NCI-H1092 (cell line): ENCODE measurements at regions not wholly inside any gene's neighbourhood (a gene's known extent, or its start where the extent isn't known, plus 50 kb on each side); places are given as distances from the start of the nearest gene placed in this dataset.

Experiments
- DNase-seq: peaks from one replicate; lab custom pipeline; 2025; lab: John Stamatoyannopoulos, UW

DNA sequence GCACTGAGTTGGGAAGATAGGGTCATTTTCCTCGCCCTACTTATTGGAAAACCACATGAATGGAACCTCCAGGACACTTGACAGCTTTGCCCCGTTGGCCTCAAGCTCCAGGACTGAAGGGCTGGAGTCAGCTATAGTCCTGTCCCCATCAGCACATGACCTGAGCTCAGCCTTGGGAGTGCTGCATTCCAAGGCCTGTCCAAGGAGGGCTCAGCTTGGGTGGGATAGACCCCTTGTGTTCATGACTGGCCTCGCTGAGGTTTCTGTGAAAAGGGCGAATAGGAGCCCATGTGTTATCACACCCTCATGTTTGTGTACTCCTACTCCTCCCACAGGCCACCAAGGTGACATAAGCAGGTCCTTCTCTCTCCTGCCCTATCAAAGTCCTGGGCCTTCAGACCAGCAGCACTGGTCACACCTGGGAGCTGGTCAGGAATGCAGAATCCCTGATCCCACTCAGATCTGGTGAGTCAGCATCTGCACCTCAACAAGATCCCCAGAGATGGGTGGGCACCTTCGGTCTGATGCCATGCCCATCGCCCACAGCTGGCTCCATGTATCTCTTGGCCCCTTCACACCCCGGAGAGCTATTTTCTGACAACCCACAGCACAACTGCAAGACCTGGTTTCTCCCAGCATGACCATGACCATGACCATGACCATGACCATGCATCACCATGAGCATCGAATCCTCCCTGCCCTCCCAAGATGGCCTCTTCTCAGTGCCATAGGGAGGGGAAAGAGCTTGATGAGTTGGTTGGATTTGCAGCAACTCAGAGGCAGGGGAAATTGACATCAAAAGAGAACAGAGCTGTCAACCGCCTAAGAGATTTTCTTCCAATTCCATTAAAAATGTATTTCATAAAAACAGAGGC, 83.0 kb upstream of the RAB6C start:
- DNase-seq = no peak

DNA sequence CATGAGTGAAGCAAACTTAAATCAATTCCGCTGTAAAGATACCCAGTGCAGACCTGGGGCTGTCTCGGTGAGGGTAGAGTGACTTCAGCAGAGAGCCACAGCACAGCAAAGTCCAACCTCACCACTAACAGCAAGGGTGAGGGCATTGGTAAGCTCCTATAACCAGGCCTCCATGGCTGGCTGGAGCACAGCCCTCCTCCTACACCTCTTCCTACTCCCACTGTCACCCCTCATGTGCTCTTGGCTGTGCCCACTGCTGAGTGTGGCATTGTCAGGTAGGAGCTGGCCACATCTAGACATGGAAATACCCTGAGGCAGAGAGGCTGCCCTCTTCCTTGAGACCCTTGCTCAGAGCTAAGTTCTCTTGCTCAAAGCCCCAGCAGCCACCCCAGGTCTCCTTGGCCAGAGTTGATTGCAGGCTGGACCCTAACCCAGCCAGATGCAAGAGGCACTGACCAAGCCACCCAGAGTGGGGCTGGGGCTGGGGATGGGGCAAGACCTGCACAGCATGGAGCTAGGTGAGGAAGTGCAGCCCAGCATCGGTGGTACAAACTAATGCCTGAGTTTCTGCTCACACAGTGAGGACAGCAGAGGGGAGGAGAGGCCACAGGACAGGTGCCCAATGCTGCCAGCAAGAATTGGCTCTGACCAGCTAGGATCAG, 77.6 kb upstream of the RAB6C start:
- no peak for DNase-seq

DNA sequence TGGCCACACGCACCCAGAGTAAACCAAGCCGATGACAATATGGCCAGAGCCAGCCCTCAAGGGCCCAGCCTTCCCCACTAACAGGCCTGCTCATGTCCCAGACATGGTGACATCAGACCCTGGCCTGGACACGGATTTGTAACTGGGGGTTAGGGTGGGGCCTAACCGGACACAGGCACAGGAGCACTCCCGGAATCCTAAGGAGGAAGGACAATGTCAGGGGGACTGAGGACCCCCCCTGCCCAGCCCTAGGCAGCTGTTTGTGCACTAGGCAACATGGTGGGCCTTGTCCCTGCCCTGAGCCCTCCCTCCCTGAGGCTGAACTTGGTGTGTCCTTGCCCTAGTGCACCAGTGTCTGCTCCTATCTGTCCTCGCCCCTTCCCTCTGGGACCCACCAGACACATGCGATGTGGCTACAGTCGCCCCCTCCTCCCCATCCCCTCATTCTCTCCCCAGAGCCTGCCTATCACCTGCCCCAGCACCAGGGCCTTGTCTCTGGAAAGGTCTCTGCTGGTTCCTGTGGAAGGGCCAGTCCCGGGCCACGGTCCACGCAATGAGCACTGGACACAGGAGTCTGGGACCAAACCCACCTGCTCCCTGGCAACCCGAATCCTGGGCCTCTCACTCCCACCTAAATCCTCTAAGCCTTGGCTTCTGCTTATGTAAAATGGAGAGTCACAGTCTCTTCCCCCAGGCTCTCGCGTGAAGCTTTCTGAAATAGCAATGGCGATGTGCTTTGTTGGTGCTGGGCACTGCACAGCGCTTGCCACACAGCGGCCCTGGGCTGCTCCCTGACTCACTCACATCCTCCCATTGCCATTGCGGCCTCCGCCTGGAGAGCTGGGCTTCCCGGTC, 76.5 kb upstream of the RAB6C start:
- DNase-seq = no peak

DNA sequence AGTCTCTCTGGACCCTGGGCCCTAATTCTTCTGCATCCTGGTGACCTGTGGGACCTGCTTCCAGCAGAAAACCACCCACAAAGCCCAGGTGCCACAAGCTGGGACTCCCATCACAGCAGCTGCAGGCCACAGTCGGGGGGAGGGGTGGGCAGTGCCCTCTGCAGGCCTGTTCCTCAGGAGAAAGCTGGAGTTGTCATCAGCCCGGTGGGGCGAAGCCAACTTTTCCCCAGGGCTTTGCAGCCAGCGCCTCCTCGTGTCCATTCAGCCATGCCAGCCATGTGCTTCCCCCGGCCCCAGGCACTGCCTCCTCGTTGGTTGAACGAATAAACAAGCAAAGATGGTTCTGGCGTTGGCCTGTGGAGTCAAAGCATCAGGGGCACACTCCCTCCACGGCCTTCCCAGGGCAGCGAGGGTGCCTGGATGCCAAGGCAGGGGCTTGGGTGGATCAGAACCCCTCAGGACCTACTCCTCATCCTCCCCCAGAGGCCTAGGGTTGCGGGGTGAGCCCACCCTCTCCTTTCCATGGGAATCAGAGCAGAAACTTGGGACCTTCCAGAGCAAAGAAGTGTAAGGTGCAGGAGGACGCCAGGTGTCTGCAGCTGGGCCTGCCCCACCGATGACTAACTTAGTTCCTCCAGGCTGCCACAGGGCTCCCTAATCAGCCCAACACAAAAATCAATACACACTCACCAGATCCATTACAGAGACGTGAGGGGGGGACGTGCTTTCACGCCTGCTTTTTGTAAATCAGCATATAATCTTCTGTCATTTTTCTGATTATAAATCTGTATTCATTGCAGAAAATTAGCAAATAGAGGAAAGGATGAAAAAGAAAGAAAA, 75.7 kb upstream of the RAB6C start:
- no peak for DNase-seq

DNA sequence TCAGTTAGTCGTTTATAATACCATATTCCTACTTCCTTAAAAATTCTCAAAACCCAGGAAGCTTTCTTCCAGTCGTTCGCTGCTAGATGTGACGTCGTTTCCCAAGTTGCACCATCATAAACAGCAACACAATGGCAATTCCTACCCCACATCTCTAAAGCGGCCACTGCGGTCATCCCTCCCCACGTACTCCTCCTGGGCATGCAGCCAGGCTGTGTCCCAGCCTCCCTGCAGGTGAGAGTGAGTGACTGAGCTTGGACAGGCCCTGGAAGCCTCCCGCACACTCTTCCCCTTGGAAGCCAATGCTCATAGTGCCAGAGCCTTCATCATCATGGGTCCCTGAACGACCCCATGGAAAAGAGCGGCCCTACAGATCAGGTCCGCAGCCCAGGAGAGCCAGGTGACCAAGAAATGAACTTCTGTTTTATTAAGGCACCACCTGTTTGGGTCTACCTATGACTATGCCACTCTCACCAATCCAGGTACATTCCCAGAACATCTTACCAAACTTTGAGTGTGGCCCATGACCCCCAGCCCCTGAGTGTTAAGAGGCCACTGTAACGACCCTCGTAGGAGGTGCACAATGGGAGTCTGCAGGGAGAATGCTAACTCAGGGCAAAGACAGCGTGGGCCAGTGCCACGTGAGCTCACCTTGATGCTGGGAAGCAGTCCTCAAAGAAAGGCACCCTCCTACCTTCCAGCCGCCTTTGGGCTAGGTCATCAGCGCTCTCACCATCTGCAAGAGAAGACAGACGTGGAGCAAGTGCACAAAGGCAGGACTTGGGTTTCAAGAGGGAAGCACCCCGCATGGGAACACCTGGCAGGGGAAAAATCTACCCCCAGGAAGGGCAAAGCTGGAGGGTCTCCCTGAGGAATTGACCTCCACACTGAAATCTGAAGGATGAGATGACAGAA, 74.7 kb upstream of the RAB6C start:
- no peak for DNase-seq

DNA sequence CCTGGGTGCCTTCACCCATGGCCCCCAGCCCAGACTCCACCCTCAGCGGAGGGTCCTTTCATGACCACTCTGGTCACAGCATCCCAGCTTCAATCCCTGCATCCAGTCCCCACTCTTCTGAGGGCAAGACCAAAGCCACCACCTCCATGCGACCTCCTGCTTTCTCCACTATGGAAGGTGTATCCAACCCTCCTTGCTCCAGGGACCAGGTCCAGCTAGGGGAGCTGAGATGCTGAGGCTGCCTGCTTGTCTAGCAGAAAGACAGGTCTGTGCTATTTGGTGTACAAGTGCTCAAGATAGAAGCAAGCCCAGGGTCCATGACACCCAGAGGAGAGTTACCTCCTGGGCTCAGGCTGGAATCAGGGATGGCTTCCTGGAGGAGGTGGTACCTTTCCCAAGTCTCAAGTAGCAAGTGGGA, 73.8 kb upstream of the RAB6C start:
- no peak for DNase-seq

DNA sequence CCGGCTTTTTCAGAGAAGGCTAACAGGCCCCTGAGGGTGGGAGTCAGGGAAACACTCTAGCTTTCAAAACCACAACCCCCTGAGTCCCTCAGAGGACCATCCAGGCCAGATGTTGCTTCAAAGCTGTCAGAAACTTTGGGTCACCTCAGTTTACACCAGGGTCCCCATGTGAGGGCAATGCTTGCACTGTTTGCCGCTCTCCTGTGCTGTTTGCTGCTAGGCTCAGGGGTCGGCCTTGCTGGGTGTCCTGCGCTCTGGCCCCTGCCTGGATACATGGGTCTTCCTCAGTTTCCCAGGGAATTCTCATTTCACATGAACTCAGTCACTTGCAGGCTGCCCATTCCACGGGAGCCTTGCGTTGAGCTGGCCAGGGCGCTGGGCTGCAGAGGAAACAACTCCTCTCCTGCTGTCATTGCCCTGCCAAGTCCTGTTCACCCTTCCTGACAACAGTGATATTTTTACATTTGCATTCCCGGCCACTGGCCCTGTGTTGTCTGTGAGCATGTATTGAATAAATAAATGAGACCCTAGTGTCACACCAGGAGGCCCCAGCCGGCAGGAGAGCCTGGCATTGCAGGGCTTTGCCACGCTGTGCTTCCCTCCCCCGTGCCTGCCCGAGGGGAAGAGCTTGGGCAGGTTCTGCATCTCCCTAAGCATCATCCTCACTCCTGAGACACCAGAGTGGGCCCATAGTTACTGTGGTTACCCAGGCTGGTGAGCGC, 73.2 kb upstream of the RAB6C start:
- DNase-seq = no peak

DNA sequence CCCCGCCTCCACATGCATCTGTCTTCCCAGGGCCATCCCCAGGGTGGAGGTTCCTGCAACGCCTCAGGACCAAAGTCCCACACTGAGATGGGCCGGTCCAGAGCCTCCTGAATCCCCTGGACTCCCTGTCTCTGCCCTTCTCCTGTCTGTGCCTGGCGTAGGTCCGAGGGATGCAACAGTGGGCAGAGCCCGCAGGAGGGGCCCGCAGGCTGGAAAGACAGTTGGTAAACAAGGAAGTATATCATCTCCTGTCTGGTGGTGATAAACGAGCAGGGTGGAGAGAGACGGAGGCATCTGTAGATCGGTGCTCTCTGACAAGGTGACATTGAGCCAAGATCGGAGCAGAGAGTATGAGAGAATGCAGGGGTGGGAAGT, 72.6 kb upstream of the RAB6C start:
- no peak for DNase-seq

DNA sequence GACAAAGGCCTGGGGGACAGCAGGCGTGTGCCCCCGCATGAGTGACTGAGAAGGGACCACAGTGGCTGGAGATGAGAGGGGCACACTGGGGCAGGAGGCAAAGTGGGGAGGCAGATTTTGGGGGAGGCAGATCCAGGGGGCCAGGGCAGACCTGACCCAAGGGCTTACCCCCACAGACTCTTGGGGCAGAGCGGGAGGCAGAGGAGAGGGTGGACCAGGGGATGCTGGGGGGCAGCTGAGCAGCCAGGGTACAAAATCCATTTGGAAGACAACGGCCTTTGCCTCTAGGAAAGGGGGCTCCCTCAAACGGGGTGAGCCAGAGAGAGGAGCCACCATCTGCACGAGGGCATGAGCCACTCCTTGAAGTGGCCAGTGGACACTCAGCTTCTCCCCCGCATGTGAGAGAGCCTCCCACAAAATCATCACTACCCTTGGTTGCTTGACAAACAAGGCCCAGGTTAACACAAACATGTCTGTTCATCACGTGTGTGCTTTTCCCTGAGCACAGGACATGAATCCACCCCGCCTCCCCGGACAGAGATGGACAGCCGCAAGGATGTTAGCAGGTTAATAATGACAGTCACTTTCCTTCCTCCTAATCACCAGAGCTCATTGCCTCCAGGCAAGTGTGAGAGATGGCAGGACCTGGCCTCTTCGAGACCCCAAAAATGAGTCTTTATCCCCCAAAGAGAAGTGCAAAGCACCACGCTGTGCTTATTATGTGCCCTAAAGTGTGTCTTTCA, 72.0 kb upstream of the RAB6C start:
- DNase-seq = no peak

DNA sequence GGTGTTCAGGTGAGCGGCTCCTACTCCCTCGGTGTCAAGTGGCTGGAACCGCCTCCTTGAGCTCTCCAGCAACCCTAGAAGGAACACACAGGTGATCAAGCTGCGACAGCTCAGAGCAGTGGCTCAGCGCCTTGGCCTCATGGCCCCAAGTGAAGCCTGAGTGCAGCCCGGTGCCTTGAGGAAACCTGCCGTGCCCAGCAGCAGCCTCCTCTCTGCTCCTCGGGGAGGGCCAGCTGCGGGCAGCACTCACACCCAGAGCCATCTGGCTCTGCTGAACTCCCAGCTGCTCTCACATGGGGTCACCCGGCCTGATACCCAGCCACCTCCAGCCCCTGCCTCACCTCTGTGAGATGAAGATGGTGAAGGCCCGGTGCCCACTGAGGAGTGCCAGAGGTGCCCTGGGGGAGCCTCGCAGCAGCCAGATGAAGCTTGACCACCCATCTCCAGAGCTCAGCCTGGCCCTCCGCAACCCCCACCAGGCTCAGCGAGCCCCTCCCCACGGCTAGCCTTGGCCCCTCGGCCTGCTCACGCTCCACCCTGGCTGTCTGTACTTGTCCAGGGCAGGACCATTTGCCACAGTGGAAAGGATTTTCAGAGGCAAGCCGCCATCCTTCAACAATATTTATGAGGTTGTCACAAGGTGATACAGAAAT, 70.6 kb upstream of the RAB6C start:
- DNase-seq = no peak

DNA sequence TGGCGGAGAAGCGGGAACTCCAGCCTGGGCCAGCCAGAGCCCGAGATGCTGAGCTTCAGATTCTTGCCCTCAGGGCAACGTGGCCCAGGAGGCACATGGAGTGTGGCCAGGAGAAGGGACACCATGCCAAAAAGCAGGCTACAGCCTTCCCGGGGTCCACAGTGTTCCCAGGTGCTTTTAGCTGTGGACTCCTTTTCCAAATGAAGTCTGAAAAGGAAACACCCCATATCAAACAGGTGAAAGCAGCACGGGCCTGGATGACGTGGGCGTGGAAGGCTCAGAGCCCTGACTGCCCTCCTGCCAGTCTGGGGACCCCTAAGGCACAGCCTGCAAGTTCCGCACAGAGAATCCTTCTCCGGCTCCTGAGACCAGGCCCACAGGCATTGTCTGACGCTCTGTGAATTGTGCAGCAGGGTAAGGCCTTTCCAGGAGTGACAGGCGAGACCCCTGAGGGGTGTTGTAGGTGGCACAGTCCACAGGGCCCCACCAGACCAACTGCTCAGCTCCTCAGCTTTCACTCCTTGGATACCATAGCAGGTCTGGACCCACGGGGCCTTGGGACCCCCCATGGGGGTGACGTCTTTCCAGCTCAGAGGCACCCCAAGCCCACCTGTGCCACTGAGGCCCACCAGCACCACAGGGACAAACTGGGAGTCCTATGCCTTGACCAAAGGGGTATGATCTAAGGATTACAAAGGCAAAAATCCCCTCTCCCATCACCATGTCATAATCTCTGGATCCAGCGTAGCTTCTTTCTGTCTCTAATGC, 69.6 kb upstream of the RAB6C start:
- DNase-seq = no peak

DNA sequence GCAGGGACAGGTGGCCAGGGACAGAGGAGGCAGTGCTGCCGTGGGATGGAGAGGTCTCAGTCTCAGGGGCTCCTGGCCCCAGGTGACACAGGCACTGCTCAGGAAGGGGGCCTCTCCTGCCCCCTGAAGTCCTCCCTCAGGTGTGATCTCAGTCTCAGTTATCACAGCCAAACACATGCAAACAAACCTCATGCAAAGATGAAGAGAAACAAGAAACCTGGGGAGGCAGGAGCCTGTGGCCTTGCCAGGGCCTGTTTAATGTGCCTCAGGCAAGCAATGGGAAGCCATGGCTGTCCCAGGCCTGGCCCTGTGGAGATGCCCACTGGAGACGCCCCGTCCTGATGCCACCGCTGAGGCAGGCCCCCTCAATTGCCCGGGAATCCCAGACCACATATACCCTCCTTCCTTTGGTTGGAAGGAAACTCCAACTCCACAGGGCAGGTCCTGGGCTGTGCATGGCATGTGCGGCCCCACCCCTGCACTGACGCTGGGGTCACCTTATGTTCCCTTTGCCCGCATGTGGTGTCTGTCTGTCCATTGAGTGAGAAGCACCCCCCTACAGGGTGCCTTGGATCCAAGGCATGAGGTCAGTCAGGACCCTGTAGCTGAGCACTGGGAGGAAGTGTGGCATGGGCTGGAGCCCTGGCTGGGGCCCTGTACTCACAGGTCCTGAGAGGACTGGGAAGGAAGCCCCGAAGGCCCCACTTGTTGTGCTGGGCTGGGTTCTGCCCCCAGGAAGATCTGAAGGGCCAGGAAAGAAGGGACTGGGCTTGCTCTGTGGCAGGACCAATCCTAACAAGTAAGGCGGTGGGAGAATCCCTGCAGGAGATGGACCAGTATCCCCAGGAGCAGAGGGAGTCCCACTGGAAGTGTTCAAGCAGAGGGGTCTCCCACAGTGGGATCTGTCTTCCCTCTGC, 68.8 kb upstream of the RAB6C start:
- DNase-seq = no peak

DNA sequence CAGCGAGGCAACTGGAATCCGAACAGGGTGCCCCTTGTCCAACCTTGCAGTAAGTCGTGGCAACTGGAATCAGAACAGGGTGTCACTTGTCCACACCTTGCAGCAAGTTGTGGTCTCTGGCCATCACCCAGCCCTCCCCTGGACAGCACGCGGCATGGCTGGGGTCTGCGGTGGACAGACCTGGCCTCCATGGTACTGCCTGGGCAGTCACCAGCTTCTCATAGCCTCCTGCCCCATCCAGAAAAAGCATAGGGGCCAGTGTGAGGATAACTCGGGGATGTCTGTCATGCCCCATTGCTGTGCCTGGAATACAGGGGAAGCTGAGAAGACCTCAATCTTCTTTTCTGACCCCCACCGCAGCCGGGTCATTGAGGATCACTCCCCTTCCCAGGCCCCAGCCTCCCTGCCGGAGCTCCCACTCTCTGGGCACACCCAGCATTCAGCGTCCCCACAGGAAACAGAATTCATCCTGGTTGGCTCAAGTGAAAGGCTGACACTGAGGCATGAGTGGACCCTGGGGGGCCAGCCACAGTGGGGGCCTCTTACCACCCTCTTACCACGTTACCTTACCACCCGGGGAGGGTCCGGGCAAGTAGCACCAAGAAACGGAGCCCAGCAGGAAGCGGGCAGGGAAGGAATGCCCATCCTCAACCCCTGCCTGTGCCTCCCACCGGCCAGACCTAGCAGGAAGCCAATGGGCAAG, 68.0 kb upstream of the RAB6C start:
- DNase-seq = no peak

DNA sequence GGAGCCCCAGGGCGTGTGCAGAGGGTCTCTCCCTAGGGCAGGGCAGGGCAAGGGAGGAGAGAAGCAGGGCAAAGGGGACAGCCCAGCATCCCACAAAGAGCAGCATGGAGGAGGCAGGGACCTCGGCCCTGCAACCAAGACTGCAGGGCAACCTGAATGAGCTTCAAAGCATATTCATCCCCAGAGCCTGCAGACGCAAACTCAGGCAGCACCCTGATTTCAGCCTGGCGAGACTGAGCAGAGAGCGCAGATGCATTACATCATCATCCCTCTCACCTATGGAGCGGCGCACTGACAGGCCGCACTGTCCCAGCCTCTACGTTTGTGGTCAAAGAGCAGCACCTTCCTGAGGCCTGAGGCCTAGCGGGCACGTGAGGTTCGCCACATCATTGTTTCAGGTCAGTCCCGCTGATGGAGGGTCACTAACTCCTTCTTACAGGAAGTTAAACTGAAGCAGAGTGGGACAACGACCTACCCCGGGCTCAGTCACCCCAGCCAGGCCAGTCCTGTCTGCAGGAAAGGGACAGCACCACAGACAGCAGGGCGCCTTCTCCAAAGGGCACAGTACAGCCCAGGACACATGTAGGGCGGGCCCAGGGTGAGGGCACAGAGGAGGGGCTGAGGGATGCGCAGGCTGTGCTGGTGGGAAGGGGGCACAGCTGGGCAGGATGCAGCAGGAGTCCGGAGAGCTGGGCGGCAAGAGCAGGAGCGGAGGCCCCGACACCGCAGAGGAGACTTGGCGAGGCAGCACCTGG, 67.2 kb upstream of the RAB6C start:
- no peak for DNase-seq

DNA sequence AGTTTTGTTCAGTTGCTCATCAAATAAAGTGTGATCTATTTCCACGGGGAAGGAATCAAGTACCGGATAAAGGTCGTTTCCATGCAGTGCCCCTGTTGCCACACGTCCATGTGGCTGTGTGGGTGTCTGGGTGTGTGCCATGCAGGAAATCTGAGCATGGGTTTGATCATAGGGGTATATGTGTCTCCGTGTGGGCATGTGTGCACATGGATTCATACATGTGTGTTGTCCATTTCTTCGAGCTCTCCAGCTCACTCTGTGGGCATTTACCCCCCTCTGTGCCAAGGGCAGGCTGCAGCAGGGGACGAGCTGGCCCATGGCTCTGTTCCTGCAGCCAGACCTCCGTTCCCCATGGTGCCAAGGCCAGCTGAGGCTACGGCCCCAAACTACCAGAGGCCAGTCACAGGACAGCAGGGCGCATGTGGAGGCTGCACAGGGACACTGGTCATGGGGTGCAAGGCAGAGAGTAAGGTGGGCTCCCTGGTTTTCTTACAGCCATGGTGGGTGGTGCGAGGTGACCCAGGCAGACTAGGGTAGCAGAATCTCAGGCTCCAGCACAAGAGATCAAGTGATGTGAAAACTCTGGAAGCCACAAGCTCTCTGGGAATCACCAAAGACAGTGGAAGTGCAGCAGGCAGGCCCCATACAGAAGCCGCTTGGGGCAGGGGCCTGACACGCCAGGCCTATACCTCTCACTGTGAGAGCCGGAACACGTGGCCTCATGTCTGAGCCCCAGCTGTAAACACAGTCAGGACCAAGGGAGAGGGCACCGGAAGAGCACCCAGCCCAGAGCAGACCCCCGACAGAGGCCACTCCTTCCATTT, 66.4 kb upstream of the RAB6C start:
- DNase-seq = no peak
